Lung microvascular endothelial cell (primary cell): ENCODE measurements at regions not wholly inside any gene's neighbourhood (a gene's known extent, or its start where the extent isn't known, plus 50 kb on each side); places are given as distances from the start of the nearest gene placed in this dataset.
"Not testable (repeated sequence)": the region's sequence is repeated elsewhere in the genome, so short reads cannot be mapped to it uniquely, and the experiment has no call there.

ENCODE experiments used
- DNase-seq, 2 donors: peaks; one replicate each; pipeline versions ENCODE4 v3.0.0 to v3.0.0-alpha.2; 2010; ENCODE audit warnings: low read depth in 2 of 2

DNA sequence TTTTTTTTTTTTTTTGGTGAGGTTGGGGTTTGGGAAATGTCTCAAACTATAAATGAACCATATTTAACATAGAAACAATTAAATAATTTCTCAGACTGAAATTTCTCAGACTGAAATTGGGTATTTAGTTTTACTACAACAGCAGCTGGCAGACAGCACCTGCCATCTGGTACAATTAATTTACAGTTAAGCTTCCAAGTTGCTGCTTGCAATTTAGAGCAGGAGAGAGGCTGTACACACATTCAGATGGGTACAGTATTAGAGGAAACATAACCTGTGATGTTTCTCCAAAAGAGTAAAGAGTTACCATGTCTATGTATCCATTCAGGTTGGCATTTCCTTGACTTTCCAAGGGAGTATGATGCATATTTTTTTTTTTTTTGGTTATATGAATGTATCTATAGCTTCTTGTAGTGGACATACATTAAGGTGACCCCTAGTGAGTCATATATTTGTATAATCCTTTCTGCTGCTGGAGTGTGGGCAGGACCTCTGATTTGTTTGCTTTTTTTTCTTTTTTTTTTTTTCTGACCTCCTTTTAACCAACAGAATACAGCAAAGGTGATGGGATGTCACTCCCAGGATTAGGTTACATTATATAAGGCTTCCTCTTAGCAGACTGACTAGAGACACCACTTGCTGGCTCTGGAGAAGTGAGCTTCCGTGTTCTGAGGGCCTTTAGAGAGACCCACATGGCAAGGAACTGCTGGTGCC is 201.7 kb downstream of the PTH2R start:
- DNase-seq, result no peak

GRCh38 chr2:208609166-208609804 is 202.7 kb downstream of the PTH2R start:
- no peak for DNase-seq

- DNase-seq, result not testable (repeated sequence)
Measured at GRCh38 chr2:208615675-208616074, 209.1 kb downstream of the PTH2R start.

DNA sequence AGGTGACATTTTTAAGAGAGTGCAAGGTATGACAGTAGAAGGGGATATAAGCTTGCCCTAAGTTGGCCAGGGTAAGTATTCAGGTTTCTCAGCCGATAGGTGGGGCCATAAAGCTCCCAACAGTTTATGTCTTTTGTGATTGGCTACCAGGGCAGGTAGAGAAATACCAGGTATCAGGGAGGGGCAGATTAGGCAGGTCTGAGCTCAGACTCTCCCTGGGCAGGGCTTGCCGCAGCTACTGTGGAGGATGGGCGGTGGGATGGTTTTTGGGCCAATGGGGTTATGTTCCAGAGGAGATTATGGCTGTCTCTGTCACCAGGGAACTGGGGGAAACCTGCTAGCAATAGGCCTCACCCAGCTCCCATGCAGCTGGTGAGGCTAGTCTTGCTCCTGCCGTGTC is 211.6 kb downstream of the PTH2R start:
- no peak for DNase-seq

- no peak for DNase-seq
Measured at GRCh38 chr2:208619993-208620392, 213.4 kb downstream of the PTH2R start.

GRCh38 chr2:208620487-208620978 is 213.9 kb downstream of the PTH2R start:
- DNase-seq, result no peak

DNA sequence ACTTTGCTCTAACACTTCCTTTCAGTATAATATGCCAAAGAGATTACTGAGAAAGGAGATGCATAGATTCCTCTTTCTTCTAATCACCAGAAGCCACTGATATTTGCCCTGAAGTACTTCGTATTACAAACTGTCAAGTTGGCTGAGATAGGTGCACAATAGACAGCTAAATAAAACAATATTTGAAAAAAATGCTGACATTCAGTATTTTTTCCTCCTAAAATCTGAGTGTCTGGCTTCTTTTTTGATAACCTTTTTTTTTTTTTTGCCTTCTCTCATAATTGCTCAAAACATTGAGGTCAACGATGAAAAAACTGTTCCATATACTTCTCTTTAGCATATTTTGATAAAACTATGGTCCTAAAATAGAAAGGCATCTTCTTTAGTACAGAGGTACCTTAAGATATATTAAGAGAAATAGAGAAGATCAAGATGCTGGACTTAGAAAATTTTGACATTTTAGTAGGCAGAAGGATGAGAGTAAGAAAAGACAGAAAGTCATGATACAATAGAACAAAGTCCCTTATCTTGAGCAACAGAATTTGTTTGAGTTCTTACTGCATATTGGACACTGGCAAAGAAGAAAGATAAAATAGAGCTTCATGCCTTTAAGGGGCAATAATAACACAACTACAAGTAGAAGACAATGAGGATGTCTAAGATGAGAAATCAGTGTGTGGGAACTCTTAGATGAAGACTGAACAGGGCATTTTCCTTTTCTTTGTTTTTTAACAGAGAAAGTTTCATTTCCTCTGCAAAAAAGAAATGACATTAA is 220.7 kb downstream of the PTH2R start:
- DNase-seq, result no peak

DNA sequence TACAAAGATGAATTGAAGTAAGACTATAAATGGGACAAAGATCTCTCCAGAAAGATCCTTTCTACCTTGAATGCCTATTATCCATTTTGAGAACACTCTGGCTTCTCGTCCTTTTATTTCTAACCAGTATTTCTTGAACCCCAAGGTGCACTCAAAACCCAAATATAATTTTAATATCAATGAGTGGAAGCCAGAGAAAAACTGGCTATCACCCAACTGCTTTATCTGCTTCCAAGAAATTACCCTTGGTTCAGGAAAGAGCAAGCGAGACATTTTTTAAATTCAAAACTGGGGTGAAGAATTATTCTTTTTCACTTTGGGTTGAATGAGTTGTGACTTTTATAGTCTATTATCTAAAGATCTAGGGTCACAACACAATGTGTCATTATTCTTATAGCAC is 221.3 kb downstream of the PTH2R start:
- DNase-seq, result no peak

GRCh38 chr2:208638059-208638458 is 231.5 kb downstream of the PTH2R start:
- no peak for DNase-seq

DNA sequence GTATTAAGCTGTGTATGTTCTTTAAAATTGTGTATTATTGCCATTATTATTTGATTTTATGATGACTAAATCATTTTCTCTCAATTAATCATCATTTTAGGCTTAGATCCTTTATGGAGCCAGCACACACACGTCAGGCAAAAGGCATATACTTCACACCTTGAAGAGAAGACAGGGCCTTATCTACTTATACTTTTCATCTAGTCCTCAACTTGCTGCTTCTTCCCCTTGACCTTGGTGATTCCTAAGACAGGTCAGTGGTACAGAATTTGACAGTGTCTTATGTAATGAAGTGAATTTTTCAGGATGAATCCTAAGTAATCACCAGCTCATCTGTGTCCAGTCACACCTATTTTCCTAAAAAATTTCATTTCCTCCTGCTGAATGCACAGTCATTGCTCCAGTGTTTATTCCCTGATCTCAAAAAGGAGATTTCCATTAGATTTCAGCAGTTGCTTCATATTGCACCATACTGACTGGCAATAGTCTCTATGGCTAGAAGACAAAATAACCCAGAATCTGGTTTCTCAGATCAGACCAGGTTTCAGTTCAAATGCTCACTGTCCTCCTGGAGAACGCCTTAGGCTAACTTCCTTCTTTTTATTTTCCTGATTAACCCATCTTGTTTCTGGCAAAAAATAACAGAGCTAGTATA is 235.7 kb downstream of the PTH2R start:
- DNase-seq, result no peak

- DNase-seq, result no peak
Measured at GRCh38 chr2:208643145-208643544, 236.6 kb downstream of the PTH2R start.

DNA sequence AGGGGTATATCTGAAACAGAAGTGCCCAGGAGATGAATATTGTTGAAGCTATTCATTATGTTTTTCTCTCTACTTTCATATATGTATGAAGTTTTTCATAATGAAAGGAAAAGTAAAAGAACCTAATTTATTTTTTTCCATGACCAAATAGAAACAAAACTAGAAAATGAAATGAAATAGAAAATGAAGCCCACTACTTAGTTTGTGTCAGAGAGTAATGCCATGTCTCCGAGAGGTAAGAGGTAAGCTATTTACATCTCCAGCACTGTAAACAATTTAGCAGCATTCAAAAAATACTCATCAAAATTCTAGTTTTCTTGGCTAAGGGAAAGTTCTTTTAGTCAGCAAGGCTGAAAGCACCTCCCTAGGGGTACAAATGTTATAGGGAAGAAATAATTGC is 238.6 kb downstream of the PTH2R start:
- no peak for DNase-seq

DNA sequence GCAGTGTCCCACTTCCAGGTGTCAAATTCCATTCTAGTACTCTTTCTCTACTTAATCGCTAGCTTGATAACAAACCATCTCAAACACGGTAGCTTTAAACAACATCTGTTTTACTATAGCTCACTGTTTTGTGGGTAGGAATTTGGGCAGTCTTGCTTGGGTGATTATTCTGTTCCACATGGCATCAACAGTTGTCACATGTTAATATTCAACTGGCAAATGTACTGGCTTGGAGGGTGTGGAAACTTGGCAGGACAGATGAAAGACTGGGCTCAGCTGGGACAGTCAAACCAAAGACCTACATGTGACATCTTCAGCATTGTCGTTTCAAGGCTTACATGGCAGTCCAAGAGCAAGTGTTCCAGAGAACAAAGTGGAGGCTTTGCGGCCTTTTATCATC is 241.8 kb downstream of the PTH2R start:
- DNase-seq, result no peak

DNA sequence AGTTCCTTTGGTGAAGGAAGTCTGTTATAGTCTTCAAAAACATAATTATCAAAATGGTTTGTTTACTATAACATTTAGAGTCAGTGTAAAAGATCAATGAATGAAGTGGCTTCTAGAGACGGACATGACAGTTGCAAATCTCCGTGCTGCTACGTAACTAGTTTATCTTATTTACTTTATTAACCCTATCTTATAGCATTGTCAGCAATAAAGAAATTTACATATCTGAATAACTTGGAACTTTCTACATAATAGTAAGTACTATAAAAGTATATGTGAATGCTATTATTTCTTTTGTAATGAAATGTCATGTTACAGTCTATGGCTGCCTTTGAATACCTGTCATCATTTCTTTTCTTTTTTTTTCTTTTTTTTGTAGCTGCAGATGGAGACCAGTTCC is 246.8 kb downstream of the PTH2R start:
- DNase-seq, result no peak

- no peak for DNase-seq
Measured at GRCh38 chr2:208654056-208654455, 247.5 kb downstream of the PTH2R start.

GRCh38 chr2:208657468-208657867 is 250.9 kb downstream of the PTH2R start:
- DNase-seq, result no peak

GRCh38 chr2:208669394-208669793 is 262.8 kb downstream of the PTH2R start:
- no peak for DNase-seq

DNA sequence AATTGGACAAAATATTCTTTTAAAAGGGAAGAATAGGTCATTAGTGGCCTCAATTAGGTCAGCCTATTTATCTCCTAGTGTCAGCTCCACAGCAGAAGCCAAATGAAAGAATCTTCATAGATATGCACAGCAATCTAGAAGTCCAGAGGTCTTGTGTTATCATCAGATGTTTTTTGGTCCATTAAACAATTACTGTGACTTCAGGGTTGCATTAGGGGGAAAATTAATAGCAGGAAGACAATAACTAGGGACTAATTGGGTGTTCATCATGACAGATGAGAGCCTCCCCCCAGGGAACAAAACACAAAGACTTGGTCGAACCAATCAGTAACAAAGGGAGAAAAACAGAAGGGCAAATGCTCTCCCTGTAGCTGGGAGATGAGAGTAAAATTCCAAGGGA is 264.7 kb downstream of the PTH2R start:
- DNase-seq, result no peak

DNA sequence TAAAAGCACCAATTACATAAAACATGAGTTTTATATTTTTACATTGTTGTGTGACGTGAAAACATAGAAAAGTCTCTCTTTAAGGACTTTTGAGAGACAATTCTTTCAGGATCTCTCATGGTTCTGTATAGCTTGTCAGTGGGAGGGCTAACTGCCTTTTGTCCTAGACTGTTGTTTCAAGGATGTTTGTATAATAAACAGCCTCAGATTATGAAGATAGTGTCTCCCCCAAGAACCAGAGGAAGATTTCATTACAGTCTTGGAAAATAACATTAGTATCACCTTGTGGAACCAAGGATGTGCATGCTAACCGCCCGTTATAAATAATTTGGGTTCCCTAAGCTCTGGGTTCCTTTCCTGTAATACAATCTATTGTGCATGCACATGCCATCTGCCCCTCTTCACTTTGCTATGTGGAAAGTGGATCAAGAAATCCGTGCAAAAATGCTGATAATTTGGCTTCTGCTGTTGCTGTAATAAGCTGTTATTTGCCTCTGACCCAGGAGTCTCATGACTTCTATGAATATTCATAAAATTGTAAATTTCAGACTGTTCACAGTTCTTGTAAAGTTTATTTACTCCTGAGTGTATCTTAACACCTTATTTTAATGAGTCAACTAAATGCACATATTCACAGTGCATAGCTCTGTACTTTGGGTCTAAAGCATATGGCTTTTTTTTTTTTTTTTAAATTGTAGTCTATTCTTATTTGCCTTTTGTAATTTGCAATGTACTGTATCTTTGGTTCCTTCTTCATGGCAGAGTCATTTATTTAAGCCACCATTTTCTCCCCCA is 265.5 kb downstream of the PTH2R start:
- DNase-seq, result no peak

DNA sequence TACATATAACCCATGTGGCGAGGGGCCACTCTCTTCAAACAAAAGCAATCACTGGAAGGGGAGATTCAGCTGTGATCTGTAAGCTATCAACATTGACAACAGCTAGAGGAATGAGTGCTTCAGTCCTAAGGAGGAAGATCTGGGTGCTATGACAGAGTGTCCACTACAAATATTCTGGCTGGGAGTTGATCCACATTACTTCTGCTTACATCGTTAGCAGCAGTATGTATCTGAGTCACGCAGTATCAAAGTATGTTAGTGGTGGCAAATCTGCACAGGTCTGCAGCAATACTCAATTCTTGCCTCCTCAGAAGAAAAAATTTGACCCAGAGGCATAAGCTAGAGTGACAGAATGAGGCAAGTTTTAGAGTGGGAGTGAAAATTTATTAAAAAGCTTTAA is 267.0 kb downstream of the PTH2R start:
- no peak for DNase-seq

- DNase-seq, result no peak
Measured at GRCh38 chr2:208674919-208675318, 268.3 kb downstream of the PTH2R start.
